ENCODE measurements at regions not wholly inside any gene's neighbourhood (a gene's known extent, or its start where the extent isn't known, plus 50 kb on each side); places are given as distances from the start of the nearest gene placed in this dataset.

- TF ChIP-seq CTCF (conservative IDR thresholded peaks at IDR 0.05; ENCODE audit: low read depth, low read length) (0 out of 2 replicates have a peak, but pooled peaks have one; percentile 17), EZH2 (IDR thresholded peaks at IDR 0.05; ENCODE audit: borderline replicate concordance, low read depth, low read length, poor library complexity, severe bottlenecking) (no peak)
Measured at GRCh38 chr15:47496343-47497185, 220.7 kb upstream of the SEMA6D start.
